ENCODE measurements at regions not wholly inside any gene's neighbourhood (a gene's known extent, or its start where the extent isn't known, plus 50 kb on each side); places are given as distances from the start of the nearest gene placed in this dataset.
"Not testable (repeated sequence)": the region's sequence is repeated elsewhere in the genome, so short reads cannot be mapped to it uniquely, and the experiment has no call there.

GRCh38 chr3:22373182-22373581, 622.2 kb upstream of the ZNF385D start:
- DNase-seq (ENCODE audit: low read depth in 4 of 4, low spot score in 3 of 4), result no peak

GRCh38 chr3:22373827-22374226, 622.8 kb upstream of the ZNF385D start:
- no peak for DNase-seq (ENCODE audit: low read depth in 4 of 4, low spot score in 3 of 4)

- DNase-seq (ENCODE audit: low read depth in 4 of 4, low spot score in 3 of 4), result no peak
Observed at GRCh38 chr3:22377421-22377820, 626.4 kb upstream of the ZNF385D start.

- DNase-seq (ENCODE audit: low read depth in 4 of 4, low spot score in 3 of 4), result no peak
Observed at GRCh38 chr3:22378869-22379268, 627.9 kb upstream of the ZNF385D start.

GRCh38 chr3:22380253-22380652, 629.2 kb upstream of the ZNF385D start:
- DNase-seq (ENCODE audit: low read depth in 4 of 4, low spot score in 3 of 4), result no peak

GRCh38 chr3:22381564-22381963, 630.6 kb upstream of the ZNF385D start:
- not testable (repeated sequence) for DNase-seq (ENCODE audit: low read depth in 4 of 4, low spot score in 3 of 4)

- no peak for DNase-seq (ENCODE audit: low read depth in 4 of 4, low spot score in 3 of 4)
Observed at GRCh38 chr3:22383285-22383684, 632.3 kb upstream of the ZNF385D start.

GRCh38 chr3:22386107-22386506, 635.1 kb upstream of the ZNF385D start:
- DNase-seq (ENCODE audit: low read depth in 4 of 4, low spot score in 3 of 4), result no peak

GRCh38 chr3:22392286-22392685, 641.3 kb upstream of the ZNF385D start:
- DNase-seq (ENCODE audit: low read depth in 4 of 4, low spot score in 3 of 4), result no peak

GRCh38 chr3:22392859-22393258, 641.8 kb upstream of the ZNF385D start:
- DNase-seq (ENCODE audit: low read depth in 4 of 4, low spot score in 3 of 4), result no peak

- no peak for DNase-seq (ENCODE audit: low read depth in 4 of 4, low spot score in 3 of 4)
Observed at GRCh38 chr3:22399566-22399965, 648.6 kb upstream of the ZNF385D start.

GRCh38 chr3:22401499-22401898, 650.5 kb upstream of the ZNF385D start:
- DNase-seq (ENCODE audit: low read depth in 4 of 4, low spot score in 3 of 4), result no peak

- no peak for DNase-seq (ENCODE audit: low read depth in 4 of 4, low spot score in 3 of 4)
Observed at GRCh38 chr3:22414239-22414638, 663.2 kb upstream of the ZNF385D start.

GRCh38 chr3:22416838-22417446, 665.9 kb upstream of the ZNF385D start:
- not testable (repeated sequence) for DNase-seq (ENCODE audit: low read depth in 4 of 4, low spot score in 3 of 4)

- no peak for DNase-seq (ENCODE audit: low read depth in 4 of 4, low spot score in 3 of 4)
Observed at GRCh38 chr3:22419261-22419660, 668.3 kb upstream of the ZNF385D start.

- no peak for DNase-seq (ENCODE audit: low read depth in 4 of 4, low spot score in 3 of 4)
Observed at GRCh38 chr3:22421589-22421988, 670.6 kb upstream of the ZNF385D start.

- no peak for DNase-seq (ENCODE audit: low read depth in 4 of 4, low spot score in 3 of 4)
Observed at GRCh38 chr3:22431334-22431733, 680.3 kb upstream of the ZNF385D start.

GRCh38 chr3:22439626-22440025, 688.6 kb upstream of the ZNF385D start:
- no peak for DNase-seq (ENCODE audit: low read depth in 4 of 4, low spot score in 3 of 4)

- DNase-seq (ENCODE audit: low read depth in 4 of 4, low spot score in 3 of 4), result no peak
Observed at GRCh38 chr3:22441711-22442110, 690.7 kb upstream of the ZNF385D start.

- DNase-seq (ENCODE audit: low read depth in 4 of 4, low spot score in 3 of 4), result no peak
Observed at GRCh38 chr3:22443571-22444233, 692.7 kb upstream of the ZNF385D start.

GRCh38 chr3:22445336-22445735, 694.3 kb upstream of the ZNF385D start:
- DNase-seq (ENCODE audit: low read depth in 4 of 4, low spot score in 3 of 4), result not testable (repeated sequence)

GRCh38 chr3:22450786-22451400, 699.9 kb upstream of the ZNF385D start:
- DNase-seq (ENCODE audit: low read depth in 4 of 4, low spot score in 3 of 4), result no peak

Measured in right renal pelvis (tissue), 4 donors.